Suprapubic skin (tissue), 4 donors: ENCODE measurements at regions not wholly inside any gene's neighbourhood (a gene's known extent, or its start where the extent isn't known, plus 50 kb on each side); places are given as distances from the start of the nearest gene placed in this dataset.

Experiments
- EP300 ChIP-seq: sonication (generic); formaldehyde crosslinking; IDR thresholded peaks from one replicate; pipeline ENCODE4 v1.6.1; 2017; ENCODE audit warnings: antibody characterized with exemption
- POLR2A ChIP-seq, 2 donors: fragments of 450-650 bp; IDR thresholded peaks; one replicate each; pipeline ENCODE4 v1.6.1; 2017; ENCODE audit warnings: antibody characterized with exemption in 2 of 2, mild to moderate bottlenecking in 2 of 2, moderate library complexity in 2 of 2
- POLR2AphosphoS5 ChIP-seq, 3 donors: sonication (generic); formaldehyde crosslinking; IDR thresholded peaks; one replicate each; pipeline ENCODE4 v1.6.1; 2017; ENCODE audit warnings: antibody characterized with exemption in 3 of 3
- TF ChIP-seq, protein P1 (sequence below), 2 donors: fragments of 200-600 bp in 1 of 2; fragments of 450-650 bp in 1 of 2; sonication (generic) in 1 of 2; IDR thresholded peaks; one replicate each; pipeline ENCODE4 v1.5.1; 2016 to 2019; ENCODE audit warnings: antibody characterized with exemption in 2 of 2, mild to moderate bottlenecking in 1 of 2, moderate library complexity in 1 of 2

- TF ChIP-seq, protein P1, sequence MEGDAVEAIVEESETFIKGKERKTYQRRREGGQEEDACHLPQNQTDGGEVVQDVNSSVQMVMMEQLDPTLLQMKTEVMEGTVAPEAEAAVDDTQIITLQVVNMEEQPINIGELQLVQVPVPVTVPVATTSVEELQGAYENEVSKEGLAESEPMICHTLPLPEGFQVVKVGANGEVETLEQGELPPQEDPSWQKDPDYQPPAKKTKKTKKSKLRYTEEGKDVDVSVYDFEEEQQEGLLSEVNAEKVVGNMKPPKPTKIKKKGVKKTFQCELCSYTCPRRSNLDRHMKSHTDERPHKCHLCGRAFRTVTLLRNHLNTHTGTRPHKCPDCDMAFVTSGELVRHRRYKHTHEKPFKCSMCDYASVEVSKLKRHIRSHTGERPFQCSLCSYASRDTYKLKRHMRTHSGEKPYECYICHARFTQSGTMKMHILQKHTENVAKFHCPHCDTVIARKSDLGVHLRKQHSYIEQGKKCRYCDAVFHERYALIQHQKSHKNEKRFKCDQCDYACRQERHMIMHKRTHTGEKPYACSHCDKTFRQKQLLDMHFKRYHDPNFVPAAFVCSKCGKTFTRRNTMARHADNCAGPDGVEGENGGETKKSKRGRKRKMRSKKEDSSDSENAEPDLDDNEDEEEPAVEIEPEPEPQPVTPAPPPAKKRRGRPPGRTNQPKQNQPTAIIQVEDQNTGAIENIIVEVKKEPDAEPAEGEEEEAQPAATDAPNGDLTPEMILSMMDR (IDR thresholded peaks at IDR 0.05): no peak
- no peak for TF ChIP-seq EP300
- TF ChIP-seq POLR2AphosphoS5 (IDR thresholded peaks at IDR 0.05): no peak
- TF ChIP-seq POLR2A (IDR thresholded peaks at IDR 0.05): no peak
Measured at GRCh38 chr3:137264843-137265330, 307.1 kb downstream of the IL20RB start.
